ENCODE measurements at regions not wholly inside any gene's neighbourhood (a gene's known extent, or its start where the extent isn't known, plus 50 kb on each side); places are given as distances from the start of the nearest gene placed in this dataset.

DNA sequence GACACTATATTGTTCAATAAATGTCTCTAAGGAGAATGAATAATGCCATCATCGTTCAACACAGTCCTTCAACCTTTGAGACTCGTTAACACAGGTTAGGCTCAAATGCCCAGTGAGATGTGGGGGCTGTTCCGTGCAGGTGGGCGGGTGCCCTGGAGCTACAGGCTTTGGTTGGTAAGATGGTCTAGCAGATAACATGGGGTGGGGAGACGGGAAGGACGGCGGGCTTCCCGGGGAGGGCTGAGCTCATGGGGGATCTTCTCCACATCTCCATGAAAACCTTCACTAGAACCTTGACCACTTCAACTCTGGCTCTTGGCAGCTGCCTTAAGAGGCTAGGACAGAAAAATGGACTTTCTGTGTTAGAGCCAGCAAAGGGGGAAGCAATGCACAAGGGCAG lies 134.1 kb upstream of the TCERG1L start:
- DNase-seq (ENCODE audit: low spot score) = peak; percentile 17

DNA sequence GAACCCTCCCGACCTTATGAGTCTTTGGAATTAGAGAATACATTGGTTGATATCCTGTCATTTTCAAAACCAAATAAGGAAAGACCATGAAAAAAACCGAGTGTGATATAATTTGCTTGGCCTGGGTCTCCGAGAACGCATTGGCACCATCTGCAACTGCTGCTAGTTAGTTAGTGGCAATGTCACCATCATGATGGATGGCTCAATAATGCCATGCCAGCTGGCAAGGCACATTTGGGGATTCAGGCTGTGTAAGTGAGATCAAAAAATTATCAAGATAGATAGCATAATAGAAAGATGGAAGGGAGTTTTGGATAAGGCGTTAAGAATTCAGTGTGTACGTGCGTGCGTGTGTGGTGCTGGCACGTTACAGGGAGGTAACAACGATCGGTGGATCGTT lies 134.7 kb upstream of the TCERG1L start:
- peak; percentile 21 for DNase-seq (ENCODE audit: low spot score)

DNA sequence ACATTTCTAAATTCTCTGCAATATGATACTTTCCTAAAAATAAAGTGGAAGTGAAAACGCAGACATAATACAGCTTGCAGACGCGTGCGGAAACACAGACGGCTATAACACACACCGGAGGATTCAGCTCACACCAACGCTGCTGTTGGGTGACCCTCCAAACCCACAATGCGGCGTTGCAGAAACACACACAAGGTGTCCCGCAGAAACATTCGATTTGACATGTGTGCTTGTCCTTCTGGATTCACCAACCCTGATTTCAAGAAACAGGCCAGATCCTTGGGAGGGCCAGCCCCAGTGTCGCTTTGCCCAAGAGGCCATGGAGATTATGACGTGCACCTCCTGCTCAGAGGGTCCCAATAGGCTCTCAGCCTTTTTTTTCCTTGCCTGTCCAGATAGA lies 136.7 kb upstream of the TCERG1L start:
- DNase-seq (ENCODE audit: low spot score) = peak; percentile 33

DNA sequence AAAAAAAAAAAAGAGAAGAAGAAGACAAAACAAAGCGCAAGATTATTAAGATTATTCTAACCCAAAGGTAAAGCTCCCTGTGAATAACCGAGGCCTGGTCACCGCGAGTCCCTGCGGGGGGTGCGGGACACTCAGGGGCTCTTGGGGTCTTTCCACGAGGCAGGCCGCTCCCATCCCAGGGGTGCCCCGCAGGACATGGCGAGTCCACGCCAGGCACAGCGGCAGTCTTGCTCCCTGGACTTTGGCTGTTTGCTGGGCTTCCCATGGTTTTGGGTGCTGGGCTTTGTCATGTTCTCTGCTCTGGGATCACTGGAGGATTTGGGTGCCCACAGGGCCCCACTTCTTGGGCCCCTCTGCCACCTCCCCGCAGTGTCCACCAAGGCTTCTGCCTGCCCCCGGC lies 137.4 kb upstream of the TCERG1L start:
- DNase-seq (ENCODE audit: low spot score) = peak; percentile 32

DNA sequence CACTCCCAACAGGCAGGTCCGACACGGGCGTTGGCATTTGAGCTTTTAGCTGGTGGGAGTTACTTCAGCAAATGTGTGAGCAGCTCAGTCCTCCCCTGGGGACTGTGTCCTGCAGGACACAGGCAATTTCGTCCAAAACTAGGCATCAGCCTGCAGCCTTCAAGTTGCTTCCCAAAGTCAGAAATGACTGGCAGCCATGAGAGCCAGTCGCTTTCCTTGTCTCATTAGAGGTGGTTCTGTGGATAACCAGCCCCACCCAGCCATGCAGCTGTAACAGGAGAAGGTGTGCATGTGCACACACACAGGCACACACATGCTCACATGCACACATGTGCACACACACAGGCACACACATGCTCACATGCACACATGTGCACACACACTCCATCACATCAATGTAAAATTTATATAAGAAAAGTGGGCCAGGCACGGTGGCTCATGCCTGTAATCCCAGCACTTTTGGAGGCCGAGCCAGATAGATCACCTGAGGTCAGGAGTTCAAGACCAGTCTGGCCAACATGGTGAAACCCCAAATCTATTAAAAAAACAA lies 138.8 kb upstream of the TCERG1L start:
- DNase-seq (ENCODE audit: low spot score) = peak; percentile 34

DNA sequence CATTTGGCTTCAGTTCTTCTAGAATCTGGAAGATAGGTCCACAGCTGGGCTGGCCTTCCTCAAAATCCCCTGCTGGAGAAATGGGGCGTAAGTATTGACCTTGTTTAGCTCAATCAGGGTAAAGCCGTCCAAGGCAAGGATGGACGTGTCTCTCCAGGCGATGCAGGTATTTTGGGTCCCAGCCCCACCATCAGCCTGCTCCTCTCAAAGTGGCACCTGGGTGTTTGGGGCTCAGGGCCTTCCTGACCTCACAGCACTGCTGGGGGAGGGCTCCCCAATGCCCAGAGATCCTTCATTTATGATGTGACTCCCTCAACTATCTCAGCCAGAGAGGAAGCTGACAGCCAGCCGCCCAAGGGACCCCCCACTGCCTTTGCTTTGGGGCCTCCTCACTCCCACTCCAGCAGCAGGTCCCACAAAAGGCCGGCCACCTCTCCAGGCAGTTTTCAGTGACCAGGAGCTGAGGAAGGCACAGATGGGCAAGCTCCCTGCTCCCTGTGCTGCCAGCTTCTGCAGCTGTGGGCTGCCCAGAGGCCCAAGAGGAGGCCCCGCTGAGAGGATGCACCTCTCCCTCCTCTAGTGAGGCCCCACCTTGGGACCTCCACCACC lies 140.0 kb upstream of the TCERG1L start:
- DNase-seq (ENCODE audit: low spot score) = peak; percentile 35

DNA sequence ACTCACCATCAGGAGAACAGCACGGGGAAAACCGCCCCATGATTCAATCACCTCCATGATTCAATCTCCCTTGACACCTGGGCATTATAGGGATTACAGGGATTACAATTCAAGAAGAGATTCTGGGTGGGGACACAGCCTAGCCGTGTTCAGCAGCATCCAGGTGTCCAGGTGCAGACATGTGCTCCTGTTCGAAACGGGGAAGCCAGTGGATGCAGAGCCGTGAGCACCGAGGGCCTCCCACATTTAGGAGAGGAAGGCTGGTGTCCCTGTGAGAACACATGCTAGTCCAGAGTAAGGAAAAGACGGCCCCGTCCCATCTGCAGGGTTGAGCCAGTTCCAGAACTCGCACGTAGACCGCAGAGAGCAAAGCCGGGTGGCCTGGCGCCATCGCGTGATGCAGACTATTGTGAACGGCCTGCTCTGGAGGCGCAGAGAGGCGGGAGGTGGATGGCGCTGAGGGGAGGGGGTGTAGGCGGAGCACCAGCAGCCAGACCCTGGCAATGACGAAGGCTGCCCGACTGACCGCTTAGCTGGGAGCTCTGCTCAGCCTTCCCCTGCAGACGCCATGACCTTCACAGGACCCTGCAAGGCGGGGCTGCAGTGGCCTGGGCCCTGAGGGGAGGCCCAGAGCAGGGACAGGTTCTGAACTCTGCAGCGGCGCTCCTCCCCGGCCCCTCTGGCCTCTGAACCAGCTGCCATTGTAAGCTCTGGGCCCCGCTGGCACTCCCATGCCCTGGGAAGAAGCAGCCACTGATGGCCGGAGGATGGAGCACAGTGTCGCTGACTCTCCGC lies 141.6 kb upstream of the TCERG1L start:
- peak; percentile 83 for DNase-seq (ENCODE audit: low spot score)

DNA sequence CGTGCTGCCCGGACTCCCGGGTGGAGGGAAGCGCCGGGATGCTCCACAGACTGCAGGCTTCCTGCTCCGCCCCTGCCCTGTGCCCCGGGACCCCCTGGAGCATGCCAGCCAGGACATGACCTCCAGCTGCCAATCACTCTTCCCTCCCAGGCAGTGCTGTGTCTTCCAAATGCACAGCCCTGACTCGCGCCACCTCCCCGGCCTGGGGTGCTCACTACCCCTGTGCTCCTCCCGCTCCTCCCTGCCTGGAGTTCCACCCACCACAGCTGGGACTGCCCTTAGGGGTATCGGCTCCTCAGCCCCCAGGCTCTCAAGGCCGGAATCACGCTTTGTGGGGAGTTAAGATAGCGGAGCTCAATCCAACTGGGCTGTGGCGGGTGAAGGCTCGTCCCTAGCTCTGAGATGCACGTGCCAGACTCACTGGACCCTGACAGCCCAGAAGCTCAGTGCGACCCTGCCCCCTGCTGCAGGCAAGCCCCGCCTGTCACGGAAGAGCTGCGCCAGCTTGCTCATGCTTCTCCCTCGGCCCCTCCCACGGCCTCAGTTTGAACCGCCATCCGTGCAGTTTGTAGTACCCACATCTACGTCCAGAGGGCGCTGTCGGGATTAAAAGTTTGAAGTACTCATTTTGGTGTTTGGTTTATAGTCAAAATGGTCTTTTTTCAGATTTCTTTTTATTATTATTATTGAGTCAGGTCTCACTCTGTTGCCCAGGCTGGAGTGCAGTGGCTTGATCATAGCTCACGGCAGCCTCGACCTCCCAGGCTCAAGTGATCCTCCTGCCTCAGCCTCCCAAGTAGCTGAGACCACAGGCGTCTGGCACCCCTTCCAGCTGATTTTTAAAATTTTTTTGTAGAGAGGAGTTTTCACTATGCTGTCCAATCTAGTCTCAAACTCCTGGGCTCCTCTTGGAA lies 142.5 kb upstream of the TCERG1L start:
- peak; percentile 93 for DNase-seq (ENCODE audit: low spot score)

DNA sequence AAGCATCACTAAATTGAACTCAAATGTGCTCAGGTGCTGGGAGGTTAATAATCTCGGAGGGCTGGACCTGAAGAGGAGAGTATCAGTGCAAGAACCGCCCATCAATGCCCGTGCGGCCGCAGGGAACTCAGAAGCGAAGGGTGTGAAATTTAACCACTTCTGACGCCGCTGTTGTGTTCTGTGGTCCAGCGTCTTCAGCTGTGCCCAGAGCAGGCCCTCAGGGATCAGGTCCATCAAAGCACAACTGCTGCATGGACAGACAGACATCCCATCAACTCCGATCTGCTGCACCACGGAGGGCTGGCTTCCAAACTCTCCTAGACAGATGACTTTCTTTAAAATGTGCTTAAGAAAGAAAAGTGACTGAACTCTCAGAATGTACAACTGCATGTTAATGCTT lies 144.9 kb upstream of the TCERG1L start:
- no peak for DNase-seq (ENCODE audit: low spot score)

DNA sequence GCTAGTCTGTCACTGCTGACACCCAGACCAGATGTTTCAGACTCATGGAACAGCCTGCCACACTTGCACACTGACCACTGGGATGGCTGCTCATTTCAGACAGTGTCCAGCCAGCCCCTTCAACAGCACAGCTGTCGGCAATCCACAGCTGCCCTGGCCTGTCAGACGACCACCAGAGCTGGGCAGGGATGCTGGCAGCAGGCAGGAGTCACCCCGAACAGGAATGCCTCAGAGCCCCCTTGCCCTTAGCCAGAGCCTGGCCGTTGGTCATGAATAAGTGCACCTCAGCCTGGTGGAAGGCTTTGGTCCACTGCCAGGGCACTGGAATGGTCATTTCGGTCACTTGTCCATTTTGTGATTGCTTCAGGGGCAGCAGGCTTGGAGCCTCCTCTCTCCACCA lies 149.6 kb upstream of the TCERG1L start:
- DNase-seq (ENCODE audit: low spot score) = no peak

DNA sequence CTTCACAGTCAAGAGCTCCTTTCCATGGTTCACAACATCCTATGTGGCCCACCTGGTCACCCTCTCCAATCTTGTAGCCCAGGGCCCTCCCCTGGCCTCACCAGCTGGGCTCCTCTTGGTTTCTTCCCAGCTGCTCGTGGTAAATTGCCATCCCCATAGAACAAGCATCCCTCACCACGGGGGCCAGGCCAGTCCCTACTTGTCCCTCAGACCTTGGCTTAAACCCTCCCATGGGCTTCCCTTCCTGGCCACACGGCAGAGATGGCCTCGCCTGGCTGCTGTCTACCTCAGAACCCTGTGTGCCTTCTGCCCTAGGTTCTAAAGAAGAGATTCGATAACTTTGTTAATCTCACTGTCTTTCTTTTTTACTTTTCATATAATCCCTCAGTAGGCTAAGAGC lies 153.3 kb upstream of the TCERG1L start:
- DNase-seq (ENCODE audit: low spot score) = no peak

DNA sequence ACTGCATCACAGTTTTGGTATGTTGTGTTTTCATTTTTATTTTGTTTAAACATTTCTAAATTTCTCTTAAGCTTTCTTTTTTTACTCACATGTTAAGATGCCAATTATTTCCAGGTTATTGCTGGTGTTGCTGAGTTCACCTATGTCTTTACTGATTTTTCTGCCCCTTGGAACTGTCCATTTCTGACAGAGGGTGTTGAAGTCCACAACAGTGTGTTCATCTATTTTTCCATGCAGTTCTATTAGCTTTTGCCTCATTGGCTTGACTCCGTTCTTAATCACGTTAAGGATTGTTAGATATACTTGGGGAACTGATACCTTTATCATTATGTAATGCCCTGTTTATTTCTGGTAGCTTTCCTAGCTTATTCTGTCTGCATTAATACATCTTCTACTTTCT lies 158.0 kb upstream of the TCERG1L start:
- DNase-seq (ENCODE audit: low spot score) = no peak

DNA sequence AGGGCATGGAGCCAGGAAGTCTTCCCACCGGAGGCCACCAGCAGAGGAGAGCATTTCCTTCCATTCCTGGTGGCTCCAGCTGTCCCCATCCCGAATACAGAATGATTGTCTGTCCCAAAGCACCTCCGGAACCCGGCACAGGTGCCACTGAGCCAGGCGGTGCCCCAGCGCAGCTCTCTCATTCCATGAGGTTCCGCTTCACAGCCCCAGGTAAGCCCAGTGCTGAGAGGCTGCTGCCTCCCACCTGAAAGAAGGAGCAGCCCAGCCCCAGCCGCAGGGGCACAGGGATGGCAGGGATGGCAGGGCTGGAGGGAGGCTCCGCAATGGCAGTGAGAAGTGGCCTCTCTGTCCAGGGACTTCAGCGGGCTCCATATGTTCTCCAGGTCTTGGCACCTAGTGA lies 162.1 kb upstream of the TCERG1L start:
- no peak for DNase-seq (ENCODE audit: low spot score)

DNA sequence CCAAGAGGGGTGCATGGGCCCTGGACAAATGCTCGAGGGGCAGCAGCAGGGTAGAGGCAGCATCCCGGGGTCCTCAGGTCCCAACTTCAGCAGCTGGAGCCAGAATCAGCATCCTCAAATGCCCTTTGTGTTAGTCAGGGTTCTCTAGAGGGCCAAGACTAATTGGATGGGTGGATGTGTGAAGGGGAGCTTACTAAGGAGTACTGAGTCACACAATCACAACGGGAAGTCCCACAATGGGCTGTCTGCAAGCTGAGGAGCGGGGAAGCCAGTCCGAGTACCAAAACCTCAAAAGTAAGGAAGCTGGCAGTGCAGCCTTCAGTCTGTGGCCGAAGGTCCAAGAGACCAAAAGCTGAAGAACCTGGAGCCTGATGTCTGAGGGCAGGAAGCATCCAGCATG lies 162.9 kb upstream of the TCERG1L start:
- no peak for DNase-seq (ENCODE audit: low spot score)

DNA sequence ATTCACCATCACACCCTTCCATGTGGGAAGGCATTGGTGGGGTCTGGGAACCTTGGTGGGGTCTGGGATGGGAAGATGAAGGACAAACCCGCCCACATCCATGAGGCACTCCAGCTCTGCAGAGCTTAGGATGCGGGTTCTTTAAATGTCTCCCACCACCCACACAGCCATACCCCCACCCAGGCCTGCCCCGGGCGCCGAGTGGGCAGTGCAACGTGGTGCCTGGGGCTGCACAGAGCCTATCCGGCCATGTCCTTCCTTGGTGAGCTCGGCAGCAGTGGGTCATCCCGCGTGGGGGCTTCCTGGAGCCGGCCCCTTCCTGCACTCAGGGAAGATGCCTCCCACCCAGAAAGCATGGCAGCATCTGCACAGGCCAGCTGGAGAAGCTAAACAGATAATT lies 163.5 kb upstream of the TCERG1L start:
- no peak for DNase-seq (ENCODE audit: low spot score)

DNA sequence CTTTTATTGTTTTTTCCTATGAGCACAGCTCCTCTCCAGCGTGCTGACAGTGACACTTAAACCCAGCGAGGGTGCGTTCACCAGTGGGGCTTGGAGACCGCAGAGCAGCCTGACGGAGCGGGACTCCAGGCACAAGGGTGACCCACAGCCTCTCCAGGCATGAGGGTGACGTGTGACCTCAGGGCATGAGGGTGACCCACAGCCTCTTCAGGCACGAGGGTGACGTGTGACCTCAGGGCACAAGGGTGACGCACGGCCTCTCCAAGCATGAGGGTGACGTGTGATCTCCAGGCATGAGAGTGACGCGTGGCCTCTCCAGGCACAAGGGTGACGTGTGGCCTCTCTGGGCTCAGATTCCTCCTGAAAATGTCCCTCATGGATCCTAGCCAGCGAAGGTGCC lies 164.3 kb upstream of the TCERG1L start:
- DNase-seq (ENCODE audit: low spot score) = no peak

DNA sequence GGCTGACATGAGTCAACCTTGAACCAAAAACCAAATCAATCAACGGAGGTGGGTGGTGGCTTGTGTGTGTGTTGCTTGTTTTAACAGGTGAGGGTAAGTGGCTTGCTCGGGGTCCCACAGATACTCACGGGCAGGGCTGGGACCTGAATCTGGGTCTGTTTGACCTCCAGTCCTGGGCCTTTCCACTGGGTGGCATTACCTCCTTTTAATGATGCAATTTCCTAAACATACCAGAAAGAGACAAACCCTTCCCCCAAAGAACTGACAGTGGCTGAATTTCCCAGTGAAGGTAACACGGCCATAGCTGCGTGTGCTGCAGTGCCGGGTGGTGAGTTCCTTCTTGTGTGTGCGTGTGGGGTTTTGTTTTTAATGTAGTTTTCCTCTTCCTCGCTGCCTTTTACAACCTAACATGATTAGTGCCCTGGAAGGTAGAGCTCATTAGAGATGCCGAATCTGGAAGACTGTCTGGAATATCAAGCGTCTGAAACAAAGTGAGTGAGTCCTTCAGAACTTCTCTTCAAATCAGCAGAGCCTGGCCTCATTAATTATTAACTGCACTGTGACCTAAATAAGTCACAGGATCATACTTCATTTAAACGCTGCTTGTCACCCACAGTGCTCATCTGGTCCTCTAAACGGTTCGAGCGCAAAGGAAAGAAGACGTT lies 166.1 kb upstream of the TCERG1L start:
- DNase-seq (ENCODE audit: low spot score) = no peak

DNA sequence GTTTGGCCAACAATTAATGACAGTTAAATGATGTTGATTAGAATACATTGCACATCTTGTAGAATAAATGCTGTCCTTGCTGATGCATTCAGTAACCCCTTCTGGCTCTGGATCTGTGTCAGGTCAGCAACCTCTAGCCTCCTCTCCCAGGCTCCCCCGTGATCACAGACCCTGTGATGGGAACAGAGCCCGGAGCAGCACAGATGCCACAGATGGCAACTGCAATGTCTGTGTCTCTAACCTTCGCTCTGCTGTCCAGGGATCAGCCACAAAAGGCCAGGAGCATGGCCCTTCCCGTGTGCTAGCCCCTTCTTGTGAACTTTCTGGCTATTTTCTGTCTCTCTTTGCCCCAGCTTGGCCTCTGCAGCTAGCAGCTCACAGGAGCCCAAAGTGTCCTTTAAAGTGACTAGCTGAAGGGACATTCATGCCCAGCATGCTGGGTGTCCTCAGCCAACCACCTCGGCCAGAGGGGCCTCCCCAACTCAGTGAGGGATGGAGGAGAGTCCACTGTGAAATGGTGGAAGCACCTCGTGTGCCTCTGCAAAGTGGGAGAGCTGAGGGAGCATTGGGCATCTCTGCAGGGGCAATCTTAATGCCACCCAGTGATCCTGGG lies 167.0 kb upstream of the TCERG1L start:
- no peak for DNase-seq (ENCODE audit: low spot score)

DNA sequence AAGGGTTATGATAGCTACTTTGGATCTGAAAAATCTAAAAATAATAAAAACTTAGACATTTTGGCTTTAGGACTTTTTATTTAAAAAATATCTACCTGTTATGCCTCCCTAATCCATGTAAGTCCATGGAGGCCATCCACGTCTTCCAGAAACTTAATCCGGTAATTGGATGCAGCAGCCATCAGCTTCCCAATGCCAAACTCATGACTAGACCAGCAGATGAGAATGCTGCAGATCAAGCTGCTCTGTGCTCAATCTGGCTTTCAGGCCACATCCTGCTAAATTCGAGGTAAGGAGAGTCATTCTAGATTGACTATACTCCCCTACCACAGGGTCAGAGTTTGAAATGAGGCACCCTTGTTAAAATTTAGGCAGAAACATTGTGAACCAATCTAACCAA lies 168.5 kb upstream of the TCERG1L start:
- DNase-seq (ENCODE audit: low spot score) = no peak

DNA sequence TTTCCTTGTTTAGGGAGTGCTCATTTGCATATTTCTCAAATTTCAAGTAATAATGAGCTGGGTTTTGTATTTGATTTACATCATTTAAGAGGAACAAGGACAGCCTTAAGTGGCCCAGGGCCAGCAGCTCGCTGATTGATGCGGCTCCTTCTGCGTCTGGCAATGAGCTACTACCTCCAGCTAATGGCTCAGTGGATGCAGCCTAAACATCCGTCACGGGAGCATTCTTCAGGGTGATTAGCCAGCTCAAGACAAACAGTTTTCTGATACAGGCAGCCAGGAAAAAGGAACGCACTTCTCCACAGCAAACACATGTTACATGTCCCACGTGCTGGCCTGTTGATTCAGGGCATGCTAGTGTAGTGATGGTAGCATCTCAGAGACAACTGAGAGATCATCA lies 169.3 kb upstream of the TCERG1L start:
- no peak for DNase-seq (ENCODE audit: low spot score)

DNA sequence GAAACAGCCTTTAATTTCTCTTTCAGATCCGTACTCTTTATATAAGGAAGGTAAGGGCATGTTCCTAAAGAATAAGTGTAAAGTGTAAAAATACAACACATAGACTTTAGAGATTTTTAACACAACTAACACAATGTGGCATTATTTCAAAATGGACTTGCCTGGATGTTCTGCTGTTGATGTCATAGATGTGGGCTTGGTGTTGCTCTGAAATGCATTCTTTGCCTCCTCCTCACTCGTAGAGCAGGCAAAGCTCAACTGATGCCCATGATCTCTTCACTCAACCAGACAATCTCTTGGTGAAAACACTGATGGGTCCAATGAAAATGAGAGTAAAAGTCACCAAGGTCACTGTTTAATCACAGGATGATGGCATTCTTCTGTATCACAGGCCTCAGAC lies 174.2 kb upstream of the TCERG1L start:
- no peak for DNase-seq (ENCODE audit: low spot score)

DNA sequence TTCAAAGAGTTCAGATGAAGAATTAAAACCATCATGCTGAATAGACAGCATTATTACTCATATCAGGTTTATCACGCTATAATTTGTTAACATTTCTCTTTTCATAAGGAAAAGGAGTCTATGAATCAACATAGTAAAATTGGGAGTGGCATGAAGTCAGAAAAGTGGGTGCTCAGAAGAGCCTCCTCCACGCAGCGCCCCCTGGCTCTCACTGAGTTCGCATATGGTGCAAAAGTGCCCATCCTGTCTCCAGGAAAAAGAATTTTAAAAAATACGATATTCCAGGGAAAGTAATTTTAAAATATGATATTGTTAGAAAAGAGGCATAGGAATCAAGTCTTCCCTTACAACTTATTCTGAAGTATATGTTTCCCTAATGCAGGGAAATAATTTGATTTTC lies 176.3 kb upstream of the TCERG1L start:
- no peak for DNase-seq (ENCODE audit: low spot score)

All from ecto neural progenitor cell (in vitro differentiated cells).